Peyer's patch (tissue), 4 donors: ENCODE measurements at regions not wholly inside any gene's neighbourhood (a gene's known extent, or its start where the extent isn't known, plus 50 kb on each side); places are given as distances from the start of the nearest gene placed in this dataset.

Source experiments
- DNase-seq, 3 donors: peaks; one replicate each; pipeline ENCODE4 v3.0.0-alpha.2; 2017 to 2019
- H3K27ac ChIP-seq, 4 donors: fragments of 200-600 bp; sonication (generic); one replicate each; pipeline ENCODE4 v1.5.1; 2016 to 2019
- H3K27me3 ChIP-seq, 2 donors: fragments of 200-600 bp; sonication (generic); one replicate each; pipeline ENCODE4 v1.5.1; 2019
- H3K36me3 ChIP-seq, 3 donors: fragments of 200-600 bp; sonication (generic); one replicate each; pipeline ENCODE4 v1.5.1; 2016 to 2019
- H3K4me1 ChIP-seq, 4 donors: fragments of 200-600 bp; sonication (generic); one replicate each; pipeline ENCODE4 v1.5.1; 2016 to 2019
- H3K4me3 ChIP-seq, 4 donors: fragments of 200-600 bp; sonication (generic); 1 replicate in 3 of 4; 2 replicates in 1 of 4; pipeline ENCODE4 v1.5.1; 2016 to 2019; ENCODE audit warnings: mild to moderate bottlenecking in 1 of 4
- H3K9me3 ChIP-seq, 4 donors: fragments of 200-600 bp; sonication (generic); one replicate each; pipeline ENCODE4 v1.5.1; 2016 to 2019; ENCODE audit warnings: mild to moderate bottlenecking in 1 of 4
- CTCF ChIP-seq, 6 experiments: fragments of 450-650 bp in 4 of 6; fragments of 200-600 bp in 2 of 6; sonication (generic) in 1 of 6; IDR thresholded peaks; one replicate each; pipeline ENCODE4 v1.5.1; 2017 to 2019; ENCODE audit warnings: antibody characterized with exemption in 6 of 6, mild to moderate bottlenecking in 3 of 6, moderate library complexity in 1 of 6
- POLR2A ChIP-seq, 2 donors: fragments of 450-650 bp; IDR thresholded peaks; one replicate each; pipeline ENCODE4 v1.5.1; 2017; ENCODE audit warnings: antibody characterized with exemption in 2 of 2, mild to moderate bottlenecking in 2 of 2, moderate library complexity in 2 of 2
- small RNA-seq, 2 donors: library from RNA; depleted of rRNA; stranded (forward); fragments of <200 nt; gene quantifications; one replicate each; pipeline ENCODE3, GENCODE V24; 2016

DNA sequence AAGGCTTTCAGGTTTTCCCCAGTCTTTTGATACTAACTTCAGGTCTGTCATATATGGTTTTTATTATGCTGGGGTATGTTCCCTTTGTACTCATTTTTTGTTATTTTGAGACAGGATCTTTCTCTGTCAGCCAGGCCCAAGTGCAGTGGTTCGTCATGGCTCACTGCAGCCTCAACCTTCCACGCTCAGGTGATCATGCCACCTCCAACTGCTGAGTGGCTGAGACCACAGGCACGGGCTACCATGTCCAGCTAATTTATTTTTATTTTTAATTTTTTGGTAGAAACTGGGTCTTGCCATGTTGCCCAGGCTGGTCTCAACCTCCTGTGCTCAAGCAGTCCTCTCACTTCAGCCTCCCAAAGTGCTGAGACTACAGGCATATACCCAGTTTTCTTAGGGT, 50.6 kb upstream of the PDGFD start:
- no peaks in the 10 kb centered on the region for H3K4me1 ChIP-seq
- H3K27ac ChIP-seq = no peak overlapping the region
- TF ChIP-seq POLR2A (IDR thresholded peaks at IDR 0.05) = no peak
- no peak for TF ChIP-seq CTCF (IDR thresholded peaks at IDR 0.05)
- H3K27me3 ChIP-seq = no peaks in the 10 kb centered on the region
- H3K4me3 ChIP-seq = no peak overlapping the region
- H3K36me3 ChIP-seq = no peaks in the 10 kb centered on the region
- H3K9me3 ChIP-seq = no peaks in the 10 kb centered on the region
- no peak for DNase-seq

Small RNA genes in the stretch of these regions (small RNA-seq; reads per million reads assigned to genes)
- 0 reads per million in 2 donors for gene AP001485.1
- gene MIR7641-1 = 0 reads per million in 2 donors
